ENCODE measurements at regions not wholly inside any gene's neighbourhood (a gene's known extent, or its start where the extent isn't known, plus 50 kb on each side); places are given as distances from the start of the nearest gene placed in this dataset.
"Not testable (repeated sequence)": the region's sequence is repeated elsewhere in the genome, so short reads cannot be mapped to it uniquely, and the experiment has no call there.

DNA sequence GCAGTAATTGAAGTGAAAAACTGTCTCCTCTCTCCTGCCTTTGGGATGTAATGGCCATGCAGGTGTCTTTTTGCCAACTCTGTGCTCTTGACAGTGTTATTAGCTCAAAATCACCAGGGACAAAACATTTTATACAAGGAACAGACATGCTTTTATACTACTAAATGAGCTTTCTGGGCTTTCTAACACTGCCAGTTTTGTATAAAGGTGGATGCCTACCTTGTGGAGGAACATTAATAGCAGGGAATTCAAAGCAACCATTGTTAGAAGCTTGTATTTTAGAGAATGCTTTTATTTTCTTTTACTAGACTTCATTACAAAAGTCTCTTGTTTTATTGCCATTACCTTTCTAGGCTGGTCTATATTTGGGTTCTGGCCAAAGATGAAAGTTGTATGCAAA is 54.7 kb upstream of the ARSJ start:
- H3K4me3 ChIP-seq (ENCODE audit: low read length): no peak overlapping the region
- DNase-seq (ENCODE audit: low read depth, low spot score): no peak

DNA sequence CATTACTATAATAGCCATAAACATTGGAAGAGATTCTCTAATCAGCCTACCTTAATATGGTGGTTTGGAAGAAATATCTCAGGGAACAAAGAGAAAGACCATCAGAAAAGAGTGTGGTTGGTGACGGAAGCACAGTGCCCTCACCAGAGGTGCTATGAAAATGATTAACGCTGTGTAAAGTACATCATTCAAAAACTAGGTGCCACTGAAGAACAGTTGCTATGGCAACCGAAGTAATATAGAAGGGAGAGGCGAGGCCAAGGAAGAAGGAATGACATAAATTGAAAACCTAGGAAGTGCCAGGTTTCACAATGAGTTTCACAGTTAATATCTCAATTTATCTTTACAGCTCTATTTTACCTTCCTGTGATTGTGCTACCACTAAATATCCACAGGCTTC is 57.0 kb upstream of the ARSJ start:
- no peak for DNase-seq (ENCODE audit: low read depth, low spot score)

DNA sequence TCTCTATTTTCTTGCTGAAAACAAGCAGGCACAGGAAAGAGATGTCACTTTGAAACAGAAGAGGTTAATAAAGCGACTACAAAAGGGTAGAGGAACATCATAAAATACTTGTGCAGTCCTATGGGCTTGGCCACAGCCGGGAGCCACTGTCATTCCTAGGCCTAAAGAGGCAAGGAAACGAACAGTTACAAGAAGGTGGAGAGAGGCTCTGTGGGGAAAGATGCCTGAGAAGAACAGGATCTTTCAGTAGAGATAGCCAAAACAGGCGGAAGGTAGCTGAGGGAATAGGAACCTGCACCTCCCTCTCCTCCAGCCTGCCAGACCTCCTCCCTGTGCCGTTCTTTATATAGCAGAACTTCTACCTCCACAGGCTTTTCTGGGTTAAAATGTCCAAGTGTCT is 57.4 kb upstream of the ARSJ start:
- no peak for DNase-seq (ENCODE audit: low read depth, low spot score)

More for the DNA sequence above, 57.0 kb upstream of the ARSJ start:
- no peak overlapping the region for H3K4me3 ChIP-seq (ENCODE audit: low read length)

DNA sequence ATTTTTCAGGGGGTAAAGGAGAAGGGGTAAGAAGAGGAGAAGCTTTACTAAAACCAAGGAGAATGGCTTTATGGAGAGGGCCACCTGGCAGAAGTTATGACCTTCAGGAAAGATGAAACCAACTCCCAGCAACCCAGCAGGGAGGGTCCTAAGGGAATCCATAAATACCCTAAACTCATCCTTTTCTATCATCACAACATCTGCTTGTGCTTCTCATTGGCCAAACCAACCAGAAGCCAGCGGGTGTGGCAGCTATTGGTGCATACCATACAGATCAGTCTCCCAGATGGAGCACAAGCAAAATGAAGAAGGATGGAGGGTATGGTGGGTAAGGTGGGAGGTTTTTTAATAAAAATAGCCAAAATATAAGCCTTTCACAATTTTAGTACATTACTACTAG is 58.5 kb upstream of the ARSJ start:
- no peak for DNase-seq (ENCODE audit: low read depth, low spot score)
- no peak overlapping the region for H3K4me3 ChIP-seq (ENCODE audit: low read length)

More for the DNA sequence above, 57.4 kb upstream of the ARSJ start:
- H3K4me3 ChIP-seq (ENCODE audit: low read length): no peak overlapping the region

DNA sequence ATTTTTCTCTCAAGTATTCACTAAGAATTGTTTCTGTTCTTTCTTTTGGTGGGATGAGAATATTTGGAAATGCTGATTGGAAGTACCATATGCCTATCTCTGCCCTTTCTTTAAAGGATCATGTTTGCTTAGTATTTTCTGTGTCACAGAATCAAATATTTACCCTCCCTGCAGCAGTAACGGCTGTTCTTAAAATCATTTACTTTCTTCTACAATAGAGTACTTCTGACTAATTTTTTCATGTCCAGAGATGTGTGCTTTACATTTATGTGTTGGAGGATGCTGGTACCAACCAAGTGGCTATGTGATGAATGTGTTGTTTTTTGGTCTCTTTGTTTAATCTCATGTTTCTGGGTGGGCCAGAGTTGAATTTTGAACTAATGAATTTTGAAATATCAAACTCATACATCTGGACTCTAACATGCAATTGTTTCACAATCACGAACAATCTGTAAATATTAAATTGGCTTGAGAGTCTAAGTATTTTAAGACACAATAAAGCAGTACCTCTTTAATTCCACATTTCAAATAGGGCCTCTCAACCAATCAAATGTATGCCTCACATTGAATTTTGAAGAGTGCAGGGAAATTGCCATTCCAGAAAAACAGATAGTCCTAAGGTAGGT is 59.4 kb upstream of the ARSJ start:
- DNase-seq (ENCODE audit: low read depth, low spot score): no peak
- H3K4me3 ChIP-seq (ENCODE audit: low read length): no peak overlapping the region

DNA sequence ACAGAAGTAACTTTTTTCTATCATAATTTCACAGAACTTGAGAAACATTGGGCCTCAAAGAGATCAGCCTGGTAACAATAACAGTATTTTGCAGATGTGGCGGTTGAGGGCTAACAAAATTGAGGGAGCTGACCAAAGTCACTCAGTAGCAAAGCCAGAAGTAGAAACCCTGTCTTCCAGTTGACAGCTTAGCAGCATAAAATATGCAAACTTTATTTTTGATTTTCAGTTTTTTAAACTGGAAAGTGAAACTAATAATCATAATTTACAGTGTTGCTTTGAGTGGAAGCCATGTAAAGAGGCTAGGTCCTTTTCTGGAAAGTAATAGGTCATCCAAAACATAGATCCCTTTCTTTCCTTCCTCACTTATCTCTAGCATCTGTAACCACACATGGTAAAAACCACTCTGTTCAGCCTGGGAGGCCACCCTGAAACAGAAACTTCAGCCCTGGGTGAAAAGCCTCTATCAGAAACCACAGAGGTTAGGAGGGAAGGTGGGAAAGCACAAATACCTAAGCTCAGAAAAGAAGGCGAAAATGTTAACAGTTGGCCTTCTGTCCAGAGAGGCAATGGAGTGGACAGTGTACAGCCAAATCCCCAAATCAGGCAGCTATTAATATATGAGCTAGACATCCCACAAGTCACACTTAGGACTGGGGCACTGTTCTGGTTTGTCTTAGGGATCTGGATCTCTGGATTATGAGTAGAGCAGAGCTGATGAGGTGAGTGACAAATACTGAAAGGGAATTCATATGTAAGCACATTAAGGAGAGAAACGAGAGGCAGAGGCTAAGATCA is 61.1 kb upstream of the ARSJ start:
- DNase-seq (ENCODE audit: low read depth, low spot score): no peak
- H3K4me3 ChIP-seq (ENCODE audit: low read length): no peak overlapping the region

DNA sequence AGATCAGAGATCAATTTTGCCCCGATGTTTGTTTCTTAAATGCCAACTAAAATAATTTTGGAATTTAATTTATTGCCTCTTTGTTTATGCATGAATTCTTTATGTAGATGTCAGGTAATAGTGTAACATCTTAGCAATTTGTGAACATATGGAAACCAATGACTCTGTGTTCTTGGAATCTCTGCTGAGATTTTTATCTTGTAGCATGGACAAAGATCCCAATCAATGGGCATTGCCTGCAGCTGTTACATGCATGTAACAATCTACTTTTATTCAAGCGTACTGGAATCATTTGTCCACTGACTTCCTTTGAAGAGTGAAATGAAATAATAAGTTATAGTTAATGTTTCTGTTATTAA is 61.6 kb upstream of the ARSJ start:
- no peak overlapping the region for H3K4me3 ChIP-seq (ENCODE audit: low read length)
- DNase-seq (ENCODE audit: low read depth, low spot score): no peak

DNA sequence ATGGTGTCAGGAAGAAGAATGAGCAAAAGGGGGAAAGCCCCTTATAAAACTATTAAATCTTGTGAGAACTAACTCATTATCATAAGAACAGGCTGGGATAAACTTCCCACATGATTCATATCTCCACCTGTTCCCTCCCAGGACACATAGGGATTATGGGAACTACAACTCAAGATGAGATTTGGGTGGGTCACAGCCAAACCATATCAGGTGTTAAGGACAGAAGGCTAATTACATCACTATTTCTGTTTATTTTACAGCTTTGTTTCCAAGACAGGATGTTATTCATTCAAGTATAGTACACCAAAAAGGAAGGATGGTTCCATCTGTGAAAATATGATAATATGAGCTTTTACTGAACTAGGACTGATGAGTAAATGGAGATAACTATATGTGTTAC is 63.7 kb upstream of the ARSJ start:
- no peak for DNase-seq (ENCODE audit: low read depth, low spot score)
- no peak overlapping the region for H3K4me3 ChIP-seq (ENCODE audit: low read length)

DNA sequence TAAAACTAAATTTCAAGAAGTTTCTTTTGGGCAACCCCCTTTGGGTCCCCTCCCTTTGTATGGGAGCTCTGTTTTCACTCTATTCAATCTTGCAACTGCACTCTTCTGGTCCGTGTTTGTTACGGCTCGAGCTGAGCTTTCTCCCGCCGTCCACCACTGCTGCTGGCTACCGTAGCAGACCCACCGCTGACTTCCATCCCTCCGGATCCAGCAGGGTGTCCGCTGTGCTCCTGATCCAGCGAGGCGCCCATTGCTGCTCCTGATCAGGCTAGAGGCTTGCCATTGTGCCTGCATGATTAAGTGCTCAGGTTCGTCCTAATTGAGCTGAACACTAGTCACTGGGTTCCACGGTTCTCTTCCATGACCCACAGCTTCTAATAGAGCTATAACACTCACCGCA is 64.9 kb upstream of the ARSJ start:
- DNase-seq (ENCODE audit: low read depth, low spot score): not testable (repeated sequence)

DNA sequence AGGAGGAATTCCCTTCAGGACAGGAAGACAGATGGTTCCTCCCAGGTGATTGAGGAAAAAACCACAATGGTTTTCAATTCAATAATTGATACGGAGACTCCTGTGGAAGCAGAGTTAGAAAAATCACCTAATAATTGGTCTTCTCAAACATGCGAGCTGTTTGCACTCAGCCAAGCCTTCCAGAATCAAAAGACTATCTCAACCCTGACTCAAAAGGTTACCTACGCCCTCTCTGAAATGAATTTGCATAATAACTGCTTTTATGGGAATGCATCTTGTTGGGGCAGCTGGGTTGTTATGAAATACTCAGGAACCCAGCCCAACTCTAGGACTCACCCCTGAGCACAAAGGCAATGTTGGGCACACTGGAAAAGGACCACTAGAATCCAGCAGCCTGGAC is 66.9 kb upstream of the ARSJ start:
- no peak for DNase-seq (ENCODE audit: low read depth, low spot score)
- no peak overlapping the region for H3K4me3 ChIP-seq (ENCODE audit: low read length)

More for the DNA sequence above, 64.9 kb upstream of the ARSJ start:
- not testable (repeated sequence) for H3K4me3 ChIP-seq (ENCODE audit: low read length)

DNA sequence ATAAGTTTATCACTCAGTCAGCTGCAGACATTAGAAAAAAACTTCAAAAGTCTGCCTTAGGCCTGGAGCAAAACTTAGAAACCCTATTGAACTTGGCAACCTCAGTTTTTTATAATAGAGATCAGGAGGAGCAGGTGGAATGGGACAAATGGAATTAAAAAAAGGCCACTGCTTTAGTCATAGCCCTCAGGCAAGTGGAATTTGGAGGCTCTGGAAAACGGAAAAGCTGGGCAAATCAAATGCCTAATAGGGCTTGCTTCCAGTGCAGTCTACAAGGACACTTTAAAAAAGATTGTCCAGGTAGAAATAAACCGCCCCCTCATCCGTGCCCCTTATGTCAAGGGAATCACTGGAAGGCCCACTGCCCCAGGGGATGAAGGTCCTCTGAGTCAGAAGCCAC is 68.7 kb upstream of the ARSJ start:
- not testable (repeated sequence) for DNase-seq (ENCODE audit: low read depth, low spot score)

DNA sequence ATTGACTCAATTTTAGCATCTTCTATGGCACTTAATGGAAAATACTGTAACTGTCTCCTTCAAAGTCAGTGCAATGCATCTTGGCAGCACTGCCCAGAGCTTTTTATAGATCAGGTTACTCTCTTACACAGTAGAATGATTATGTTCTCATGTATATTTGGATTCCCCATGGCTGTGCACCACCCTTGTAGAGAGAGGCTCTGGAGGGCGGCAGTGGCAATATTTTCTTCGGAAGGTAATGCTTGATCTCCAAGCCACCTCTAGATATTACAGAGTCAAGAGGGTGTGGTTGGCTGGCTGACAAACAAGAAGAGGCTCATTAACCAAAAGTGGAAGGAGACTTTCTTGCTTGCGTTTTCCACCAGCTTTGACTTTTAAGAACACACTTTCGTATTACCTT is 72.8 kb upstream of the ARSJ start:
- no peak for DNase-seq (ENCODE audit: low read depth, low spot score)
- no peak overlapping the region for H3K4me3 ChIP-seq (ENCODE audit: low read length)

More for the DNA sequence above, 68.7 kb upstream of the ARSJ start:
- H3K4me3 ChIP-seq (ENCODE audit: low read length): not testable (repeated sequence)

DNA sequence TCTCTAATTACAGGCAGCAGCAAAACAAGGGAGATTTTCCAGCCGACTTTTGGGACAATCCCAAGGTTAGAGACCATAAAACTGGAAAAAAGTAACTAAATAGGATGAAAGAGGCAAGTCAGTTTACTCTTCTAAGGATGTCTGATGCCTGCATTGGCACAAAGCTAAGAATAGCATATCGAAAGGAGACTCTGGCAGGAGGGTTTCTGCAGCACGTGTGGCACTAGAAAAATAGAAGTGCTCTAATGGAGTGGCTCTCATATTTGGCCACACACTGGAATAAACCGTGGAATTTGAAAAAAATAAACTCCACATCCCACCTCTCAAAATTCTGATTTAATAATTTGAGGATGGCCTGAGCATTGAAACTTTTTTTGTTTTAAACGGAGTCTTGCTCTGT is 77.2 kb upstream of the ARSJ start:
- H3K4me3 ChIP-seq (ENCODE audit: low read length): no peak overlapping the region
- no peak for DNase-seq (ENCODE audit: low read depth, low spot score)

DNA sequence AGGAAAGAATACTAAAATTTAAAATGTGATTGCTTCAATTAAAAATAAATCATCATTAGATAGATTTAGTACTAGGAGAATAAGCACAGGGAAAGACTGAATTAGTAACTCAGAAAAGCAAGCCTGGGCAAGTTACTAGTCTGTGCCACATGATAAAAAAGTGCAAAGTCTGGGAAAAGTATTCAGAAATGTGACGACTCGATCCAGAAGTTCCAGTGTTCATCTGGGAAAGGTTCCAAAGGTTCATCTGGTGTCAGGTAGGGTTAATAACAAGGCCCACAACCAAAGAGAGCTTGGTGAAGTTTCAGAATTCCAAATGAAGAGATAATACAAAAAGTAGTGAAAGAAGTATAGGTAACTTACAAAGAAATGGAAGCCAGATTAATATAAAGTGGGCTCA is 78.3 kb upstream of the ARSJ start:
- H3K4me3 ChIP-seq (ENCODE audit: low read length): no peak overlapping the region
- no peak for DNase-seq (ENCODE audit: low read depth, low spot score)

DNA sequence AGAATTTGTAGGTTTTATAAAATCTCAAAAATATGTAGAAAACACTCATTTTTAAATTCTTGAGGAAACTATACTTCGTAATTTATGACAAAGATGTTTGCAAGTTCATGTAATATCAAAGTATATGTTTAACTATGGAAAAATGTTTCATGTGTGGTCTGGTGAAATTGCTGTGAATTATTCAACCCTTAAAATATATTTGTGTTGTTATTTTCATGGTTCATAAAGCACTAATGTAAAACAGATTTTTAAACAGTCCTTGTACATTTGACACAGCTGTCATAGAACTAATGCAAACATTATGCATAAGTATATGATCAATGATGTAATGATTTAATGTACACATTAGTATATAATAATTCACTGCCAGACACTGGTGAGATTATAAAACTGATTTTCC is 83.1 kb upstream of the ARSJ start:
- no peak overlapping the region for H3K4me3 ChIP-seq (ENCODE audit: low read length)

DNA sequence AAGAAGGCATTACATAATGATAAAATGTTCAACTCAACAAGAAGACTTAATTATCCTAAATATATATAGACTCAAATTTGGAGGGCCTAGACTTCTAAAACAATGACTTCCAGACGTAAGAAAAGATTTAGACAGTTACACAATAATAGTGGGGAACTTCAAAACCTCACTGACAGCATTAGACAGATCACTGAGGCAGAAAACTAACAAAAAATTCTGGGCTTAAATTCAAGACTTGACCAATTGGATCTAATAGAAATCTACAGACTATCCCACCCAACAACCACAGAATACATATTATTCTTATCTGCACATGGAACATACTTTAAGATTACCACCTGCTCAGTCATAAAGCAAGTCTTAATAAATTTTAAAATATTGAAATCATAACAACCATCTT is 93.3 kb upstream of the ARSJ start:
- no peak for DNase-seq (ENCODE audit: low read depth, low spot score)

More for the DNA sequence above, 83.1 kb upstream of the ARSJ start:
- no peak for DNase-seq (ENCODE audit: low read depth, low spot score)

DNA sequence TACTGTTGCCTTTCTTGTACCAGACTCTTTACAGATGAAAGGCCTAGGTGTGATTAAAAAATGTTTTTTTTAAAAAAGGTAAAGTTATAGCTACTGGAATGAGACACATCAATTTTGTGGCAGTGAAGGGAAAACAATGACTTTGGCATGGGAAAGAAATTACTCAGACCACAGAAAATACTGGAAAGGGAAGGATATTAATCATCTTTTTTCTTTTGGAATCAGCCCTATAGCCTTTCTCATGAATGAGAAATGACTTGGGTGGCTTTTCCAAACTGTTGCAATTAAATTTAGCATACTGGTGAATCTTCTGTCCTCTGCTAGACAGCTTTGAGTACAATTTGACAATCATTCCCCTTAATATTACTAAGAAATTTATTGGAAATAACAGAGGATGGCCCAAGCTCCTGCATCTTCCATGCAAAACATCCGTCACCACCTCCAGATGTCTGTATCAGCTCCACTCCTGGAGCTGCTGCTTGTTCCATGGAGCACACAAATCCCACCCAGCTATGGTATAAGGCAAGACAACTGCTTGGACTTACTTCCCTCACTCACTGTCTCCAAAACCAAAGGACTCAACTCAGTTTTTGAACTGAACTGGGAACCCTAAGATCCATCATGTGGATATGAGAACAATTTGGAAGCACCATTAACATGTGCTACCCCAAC is 97.6 kb upstream of the ARSJ start:
- DNase-seq (ENCODE audit: low read depth, low spot score): no peak
- no peak overlapping the region for H3K4me3 ChIP-seq (ENCODE audit: low read length)

More for the DNA sequence above, 93.3 kb upstream of the ARSJ start:
- no peak overlapping the region for H3K4me3 ChIP-seq (ENCODE audit: low read length)

DNA sequence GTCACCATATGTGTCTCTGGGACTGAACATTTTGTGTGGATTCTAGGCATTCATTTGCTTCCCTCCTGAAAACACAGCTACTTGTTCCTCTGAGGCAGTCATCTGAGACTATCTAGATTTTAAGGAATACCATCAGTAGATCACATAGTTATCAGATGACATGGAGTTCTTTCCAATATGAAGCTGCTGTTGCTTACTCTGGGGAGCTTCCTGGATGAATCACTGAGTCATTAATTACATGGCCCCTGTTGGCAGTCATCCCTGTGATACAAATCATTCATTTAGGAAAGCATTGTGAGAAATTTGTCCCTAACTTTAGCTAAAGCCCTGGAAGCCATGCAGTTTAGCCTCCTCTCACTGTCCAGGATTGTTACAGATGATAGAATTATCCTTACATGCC is 98.2 kb upstream of the ARSJ start:
- no peak overlapping the region for H3K4me3 ChIP-seq (ENCODE audit: low read length)
- DNase-seq (ENCODE audit: low read depth, low spot score): no peak

DNA sequence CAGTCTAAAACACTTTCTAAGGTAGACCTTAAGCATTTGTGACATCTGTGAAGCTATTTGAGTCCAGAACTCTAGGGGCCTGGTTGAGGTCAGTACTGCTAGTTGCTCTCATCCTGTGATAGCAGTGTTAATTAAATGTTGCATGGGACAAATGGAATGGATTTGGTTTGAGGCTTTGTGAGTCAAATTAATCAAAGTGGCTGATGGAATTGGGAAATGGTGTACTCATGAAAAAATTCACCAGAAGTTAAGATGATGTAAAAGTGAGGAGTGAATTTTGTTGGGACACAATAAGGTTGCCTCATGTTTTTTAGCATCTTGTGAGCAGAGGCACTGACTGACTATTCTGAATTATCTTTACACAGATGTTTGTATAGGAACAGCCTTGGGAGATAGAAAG is 99.2 kb upstream of the ARSJ start:
- DNase-seq (ENCODE audit: low read depth, low spot score): no peak
- no peak overlapping the region for H3K4me3 ChIP-seq (ENCODE audit: low read length)

DNA sequence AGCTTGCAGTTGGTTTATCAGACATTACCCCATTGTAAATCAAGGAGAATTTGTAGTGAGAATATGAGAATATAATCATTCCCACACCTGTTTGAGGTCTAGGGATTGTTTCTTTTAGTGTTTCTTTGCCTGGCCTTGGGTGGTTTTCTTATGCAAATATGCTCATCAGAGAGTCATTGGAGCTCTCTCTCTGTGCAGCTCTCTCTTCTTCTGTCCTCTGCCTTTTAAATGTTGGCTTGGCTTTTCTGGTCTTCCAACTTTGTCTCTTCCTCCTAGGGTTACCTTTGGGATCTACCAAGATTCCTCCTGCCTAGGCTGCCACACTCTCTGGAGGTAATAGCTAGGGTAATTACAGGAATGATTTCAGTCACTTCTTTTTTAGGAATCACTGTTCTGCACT is 102.3 kb upstream of the ARSJ start:
- H3K4me3 ChIP-seq (ENCODE audit: low read length): no peak overlapping the region
- no peak for DNase-seq (ENCODE audit: low read depth, low spot score)

Data from Jurkat, Clone E6-1 (cell line).